ENCODE measurements at regions not wholly inside any gene's neighbourhood (a gene's known extent, or its start where the extent isn't known, plus 50 kb on each side); places are given as distances from the start of the nearest gene placed in this dataset.

GRCh38 chr1:98260839-98261238, 340.0 kb upstream of the DPYD start:
- DNase-seq, result no peak
- Histone ChIP-seq H3K36me3 (no peaks in the 10 kb centered on the region), H3K9me3 (no peaks in the 10 kb centered on the region; the same call in 1 of the 2 replicates)

GRCh38 chr1:98260412-98260811, 339.6 kb upstream of the DPYD start:
- DNase-seq, result no peak
- Histone ChIP-seq H3K9me3 (no peaks in the 10 kb centered on the region; the same call in 1 of the 2 replicates), H3K36me3 (no peaks in the 10 kb centered on the region), H3K4me3 (no peak overlapping the region), H3K27me3 (no peaks in the 10 kb centered on the region)

More at GRCh38 chr1:98260839-98261238, 340.0 kb upstream of the DPYD start:
- no peaks in the 10 kb centered on the region for H3K27me3 ChIP-seq
- H3K4me3 ChIP-seq, result no peak overlapping the region

- Histone ChIP-seq H3K9me3 (no peaks in the 10 kb centered on the region; the same call in none of the 2 replicates), H3K27me3 (no peaks in the 10 kb centered on the region), H3K4me3 (no peak overlapping the region), H3K36me3 (no peaks in the 10 kb centered on the region)
- no peak for DNase-seq
Measured at GRCh38 chr1:98256700-98257099, 335.9 kb upstream of the DPYD start.

- no peak overlapping the region for H3K4me3 ChIP-seq
- no peaks in the 10 kb centered on the region for H3K36me3 ChIP-seq
- no peaks in the 10 kb centered on the region for H3K27me3 ChIP-seq
- DNase-seq, result no peak
- H3K9me3 ChIP-seq, result no peaks in the 10 kb centered on the region; the same call in none of the 2 replicates
Measured at GRCh38 chr1:98253145-98253544, 332.3 kb upstream of the DPYD start.

GRCh38 chr1:98251497-98251896, 330.7 kb upstream of the DPYD start:
- H3K27me3 ChIP-seq, result no peaks in the 10 kb centered on the region
- H3K36me3 ChIP-seq, result no peaks in the 10 kb centered on the region
- no peak for DNase-seq
- H3K9me3 ChIP-seq, result peaks cover under 1% of the 10 kb centered on the region
- H3K4me3 ChIP-seq, result no peak overlapping the region

- peaks cover 16% of the 10 kb centered on the region for H3K9me3 ChIP-seq
- no peak for DNase-seq
- H3K27me3 ChIP-seq, result no peaks in the 10 kb centered on the region
- H3K4me3 ChIP-seq, result no peak overlapping the region
- H3K36me3 ChIP-seq, result no peaks in the 10 kb centered on the region
Measured at GRCh38 chr1:98232678-98233077, 311.8 kb upstream of the DPYD start.

- H3K36me3 ChIP-seq, result no peaks in the 10 kb centered on the region
- H3K4me3 ChIP-seq, result no peak overlapping the region
- DNase-seq, result no peak
- H3K9me3 ChIP-seq, result no peaks in the 10 kb centered on the region
- H3K27me3 ChIP-seq, result no peaks in the 10 kb centered on the region
Measured at GRCh38 chr1:98222706-98223105, 301.9 kb upstream of the DPYD start.

GRCh38 chr1:98221923-98222322, 301.1 kb upstream of the DPYD start:
- no peaks in the 10 kb centered on the region for H3K36me3 ChIP-seq
- DNase-seq, result no peak
- no peaks in the 10 kb centered on the region for H3K9me3 ChIP-seq
- no peak overlapping the region for H3K4me3 ChIP-seq
- H3K27me3 ChIP-seq, result no peaks in the 10 kb centered on the region

- no peaks in the 10 kb centered on the region for H3K36me3 ChIP-seq
- no peaks in the 10 kb centered on the region for H3K9me3 ChIP-seq
- no peak overlapping the region for H3K4me3 ChIP-seq
- no peaks in the 10 kb centered on the region for H3K27me3 ChIP-seq
- no peak for DNase-seq
Measured at GRCh38 chr1:98217601-98218000, 296.8 kb upstream of the DPYD start.

- no peaks in the 10 kb centered on the region for H3K36me3 ChIP-seq
- no peak overlapping the region for H3K4me3 ChIP-seq
- no peak for DNase-seq
- no peaks in the 10 kb centered on the region for H3K27me3 ChIP-seq
- no peaks in the 10 kb centered on the region for H3K9me3 ChIP-seq
Measured at GRCh38 chr1:98216304-98216703, 295.5 kb upstream of the DPYD start.

- Histone ChIP-seq H3K27me3 (no peaks in the 10 kb centered on the region), H3K9me3 (no peaks in the 10 kb centered on the region), H3K4me3 (no peak overlapping the region), H3K36me3 (no peaks in the 10 kb centered on the region)
- no peak for DNase-seq
Measured at GRCh38 chr1:98211271-98211845, 290.5 kb upstream of the DPYD start.

GRCh38 chr1:98210563-98210962, 289.7 kb upstream of the DPYD start:
- H3K36me3 ChIP-seq, result no peaks in the 10 kb centered on the region
- H3K9me3 ChIP-seq, result no peaks in the 10 kb centered on the region
- no peak overlapping the region for H3K4me3 ChIP-seq
- no peak for DNase-seq
- no peaks in the 10 kb centered on the region for H3K27me3 ChIP-seq

GRCh38 chr1:98210064-98210463, 289.2 kb upstream of the DPYD start:
- DNase-seq, result no peak
- no peaks in the 10 kb centered on the region for H3K27me3 ChIP-seq
- H3K36me3 ChIP-seq, result no peaks in the 10 kb centered on the region
- no peaks in the 10 kb centered on the region for H3K9me3 ChIP-seq
- no peak overlapping the region for H3K4me3 ChIP-seq

- no peaks in the 10 kb centered on the region for H3K9me3 ChIP-seq
- no peak overlapping the region for H3K4me3 ChIP-seq
- no peak for DNase-seq
- no peaks in the 10 kb centered on the region for H3K36me3 ChIP-seq
- no peaks in the 10 kb centered on the region for H3K27me3 ChIP-seq
Measured at GRCh38 chr1:98205291-98206017, 284.6 kb upstream of the DPYD start.

GRCh38 chr1:98203466-98203865, 282.6 kb upstream of the DPYD start:
- Histone ChIP-seq H3K36me3 (no peaks in the 10 kb centered on the region), H3K27me3 (no peaks in the 10 kb centered on the region), H3K9me3 (no peaks in the 10 kb centered on the region), H3K4me3 (no peak overlapping the region)
- no peak for DNase-seq

- no peak for DNase-seq
- H3K4me3 ChIP-seq, result no peak overlapping the region
- no peaks in the 10 kb centered on the region for H3K27me3 ChIP-seq
- no peaks in the 10 kb centered on the region for H3K36me3 ChIP-seq
- H3K9me3 ChIP-seq, result no peaks in the 10 kb centered on the region
Measured at GRCh38 chr1:98201666-98202081, 280.8 kb upstream of the DPYD start.

GRCh38 chr1:98197356-98197755, 276.5 kb upstream of the DPYD start:
- Histone ChIP-seq H3K9me3 (no peaks in the 10 kb centered on the region), H3K36me3 (no peaks in the 10 kb centered on the region), H3K4me3 (no peak overlapping the region), H3K27me3 (no peaks in the 10 kb centered on the region)
- DNase-seq, result no peak

- Histone ChIP-seq H3K36me3 (no peaks in the 10 kb centered on the region), H3K4me3 (no peak overlapping the region), H3K9me3 (no peaks in the 10 kb centered on the region), H3K27me3 (no peaks in the 10 kb centered on the region)
- DNase-seq, result no peak
Measured at GRCh38 chr1:98196012-98196411, 275.2 kb upstream of the DPYD start.
